ENCODE measurements at regions not wholly inside any gene's neighbourhood (a gene's known extent, or its start where the extent isn't known, plus 50 kb on each side); places are given as distances from the start of the nearest gene placed in this dataset.

- TF ChIP-seq CTCF (IDR thresholded peaks at IDR 0.05; ENCODE audit: insufficient read depth, low read length): no peak
- TF ChIP-seq REST (IDR thresholded peaks at IDR 0.05; ENCODE audit: insufficient replicate concordance, low read depth): no peak
- no peak for TF ChIP-seq POLR2AphosphoS5 (IDR thresholded peaks at IDR 0.05; ENCODE audit: low read depth)
- no peak for TF ChIP-seq GABPA (IDR thresholded peaks at IDR 0.05; ENCODE audit: low read depth)
These were observed 655.7 kb downstream of the NOVA1 start for GRCh38 chr14:25942090-25942489.
